HG03064 (cell line): ENCODE measurements at regions not wholly inside any gene's neighbourhood (a gene's known extent, or its start where the extent isn't known, plus 50 kb on each side); places are given as distances from the start of the nearest gene placed in this dataset.
"Not testable (repeated sequence)": the region's sequence is repeated elsewhere in the genome, so short reads cannot be mapped to it uniquely, and the experiment has no call there.

Experiments used
- ATAC-seq: cut with Tn5 transposase; IDR thresholded peaks from one replicate; pipeline ENCODE4 v1.9.1; 2021; ENCODE audit warnings: low read depth; ENCODE audit not compliant: unreplicated experiment

DNA sequence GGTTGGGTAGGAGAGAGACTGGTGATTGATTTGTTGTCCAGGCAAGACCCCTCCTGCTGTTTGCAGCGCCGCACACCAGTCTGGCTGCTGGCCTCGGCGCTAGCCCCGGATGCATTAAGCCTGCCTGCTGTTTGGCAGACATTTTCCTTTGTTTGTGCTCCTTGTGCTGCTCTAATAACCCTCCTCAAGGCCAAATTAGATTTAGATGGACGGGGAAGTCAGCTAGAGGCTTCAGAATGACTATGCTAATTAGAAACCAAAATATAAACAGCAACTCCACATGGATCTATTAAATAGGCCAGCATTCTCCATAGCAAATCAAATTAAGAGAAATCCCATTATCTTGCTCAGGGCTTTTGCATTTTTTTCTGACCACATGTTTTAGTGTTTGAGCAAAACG, 445.2 kb downstream of the SQOR start:
- ATAC-seq = no peak

DNA sequence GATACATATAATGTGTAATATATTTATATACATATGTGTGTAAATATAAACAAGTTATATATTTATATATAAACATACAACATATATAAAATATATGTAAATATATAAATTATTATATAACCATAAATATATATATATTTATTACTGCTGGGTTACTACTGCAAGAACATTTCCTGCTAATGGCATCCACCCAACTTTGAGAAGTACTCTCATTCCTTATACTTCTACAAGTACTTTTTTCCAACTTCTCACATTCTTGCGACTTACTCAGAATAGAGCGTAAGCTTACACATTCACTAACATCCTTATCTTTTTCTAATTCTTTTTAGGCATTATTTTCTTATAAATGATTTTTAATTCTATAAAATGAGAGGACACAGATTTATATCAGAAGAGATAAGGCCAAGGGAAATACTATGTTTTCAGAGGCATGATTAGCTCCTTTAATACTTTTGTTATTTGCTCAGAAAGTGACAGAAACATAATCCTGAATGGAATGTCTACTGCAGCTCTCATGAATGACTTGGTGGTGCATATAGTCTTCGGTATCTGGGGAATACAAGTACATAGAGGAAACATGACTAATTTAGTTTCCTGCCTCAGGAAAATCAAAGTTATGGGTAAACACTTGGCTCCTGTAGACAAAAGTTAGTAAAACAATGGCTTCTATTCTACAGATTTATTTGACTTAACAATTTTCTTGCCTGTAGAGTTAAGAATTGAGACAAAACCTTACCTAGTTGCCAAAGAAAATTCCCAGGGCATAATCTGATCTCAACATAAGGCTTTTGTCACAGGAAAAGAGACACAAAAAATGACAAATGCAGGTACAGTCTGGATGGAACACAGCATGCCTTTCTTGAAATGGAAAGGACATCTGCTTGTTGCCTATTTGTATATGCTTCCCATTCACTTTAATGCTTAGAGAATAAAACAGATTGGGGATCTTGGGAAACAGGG, 453.9 kb downstream of the SQOR start:
- no peak for ATAC-seq

GRCh38 chr15:46089467-46089935, 454.7 kb downstream of the SQOR start:
- no peak for ATAC-seq

DNA sequence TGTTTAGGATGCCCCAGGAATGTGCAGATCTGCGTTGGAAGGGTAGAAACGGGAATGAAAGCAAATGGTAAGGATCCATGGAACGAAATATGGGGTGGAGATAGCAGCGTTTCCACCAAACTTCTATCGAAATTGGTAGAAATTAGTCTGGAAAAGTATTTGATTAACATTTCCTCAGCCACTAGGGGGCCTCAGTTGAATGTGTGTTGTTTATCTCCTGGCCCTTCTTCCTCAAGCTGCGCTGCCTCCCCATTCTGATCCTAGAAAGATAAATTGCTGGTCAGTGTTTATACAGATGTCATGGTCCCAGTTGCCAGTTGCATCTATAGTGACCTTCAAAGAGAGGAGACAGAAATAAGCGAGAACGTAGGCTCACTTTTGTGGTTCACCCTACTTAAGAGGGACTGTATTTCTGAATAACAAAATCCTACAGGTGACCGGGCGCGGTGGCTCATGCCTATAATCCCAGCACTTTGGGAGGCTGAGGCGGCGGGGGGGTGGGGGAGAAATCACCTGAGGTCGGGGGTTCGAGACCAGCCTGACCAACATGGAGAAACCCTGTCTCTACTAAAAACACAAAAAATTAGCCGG, 457.1 kb downstream of the SQOR start:
- no peak for ATAC-seq

GRCh38 chr15:46098006-46098405, 463.2 kb downstream of the SQOR start:
- ATAC-seq = not testable (repeated sequence)

- no peak for ATAC-seq
These were observed 475.9 kb downstream of the SQOR start for GRCh38 chr15:46110755-46111154.

DNA sequence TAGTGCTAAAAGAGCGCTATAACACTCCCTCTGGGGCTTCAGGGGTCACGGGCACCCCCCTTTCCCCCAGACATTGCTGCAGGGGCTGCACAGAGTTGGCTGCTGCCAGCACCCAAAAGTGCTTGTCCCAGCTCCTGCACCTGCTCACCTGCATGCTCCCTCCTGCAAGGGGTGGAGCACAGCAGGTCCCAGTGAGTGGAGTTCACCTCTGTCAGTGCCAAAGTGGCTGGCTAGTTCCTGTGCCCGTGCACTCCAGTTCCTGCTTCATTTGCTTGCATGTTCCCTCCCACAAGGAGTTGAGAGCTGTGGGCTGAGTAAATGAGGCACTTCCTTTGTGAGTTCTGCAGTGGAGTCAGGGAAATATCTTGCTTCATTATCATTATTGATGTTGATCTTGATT, 476.9 kb downstream of the SQOR start:
- no peak for ATAC-seq

GRCh38 chr15:46117071-46117470, 482.2 kb downstream of the SQOR start:
- no peak for ATAC-seq

GRCh38 chr15:46120713-46121112, 485.9 kb downstream of the SQOR start:
- ATAC-seq = no peak

- no peak for ATAC-seq
These were observed 486.6 kb downstream of the SQOR start for GRCh38 chr15:46121441-46121840.

GRCh38 chr15:46126581-46126980, 491.8 kb downstream of the SQOR start:
- no peak for ATAC-seq

DNA sequence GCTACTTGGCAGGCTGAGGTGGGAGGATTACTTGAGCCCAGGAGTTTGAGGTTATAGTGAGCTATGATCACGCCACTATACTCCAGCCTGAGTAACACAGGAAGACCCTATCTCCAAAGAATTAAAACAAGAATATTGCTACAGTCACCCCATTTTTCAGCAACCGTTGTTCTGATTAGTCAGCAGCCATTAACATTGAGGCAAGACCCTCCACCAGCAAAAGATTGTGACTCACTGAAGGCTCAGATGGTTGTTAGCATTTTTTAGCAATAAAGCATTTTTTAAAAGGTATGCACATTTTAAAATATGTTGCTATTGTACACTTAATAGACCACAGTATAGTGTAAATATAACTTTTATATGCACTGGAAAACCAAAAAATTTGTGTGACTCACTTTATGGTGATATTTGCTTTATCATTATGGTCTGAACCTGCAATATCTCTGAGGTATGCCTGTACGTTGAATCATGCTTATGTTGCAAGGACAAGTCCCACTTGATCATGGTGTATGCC, 492.6 kb downstream of the SQOR start:
- ATAC-seq = no peak

GRCh38 chr15:46129145-46129544, 494.3 kb downstream of the SQOR start:
- no peak for ATAC-seq

DNA sequence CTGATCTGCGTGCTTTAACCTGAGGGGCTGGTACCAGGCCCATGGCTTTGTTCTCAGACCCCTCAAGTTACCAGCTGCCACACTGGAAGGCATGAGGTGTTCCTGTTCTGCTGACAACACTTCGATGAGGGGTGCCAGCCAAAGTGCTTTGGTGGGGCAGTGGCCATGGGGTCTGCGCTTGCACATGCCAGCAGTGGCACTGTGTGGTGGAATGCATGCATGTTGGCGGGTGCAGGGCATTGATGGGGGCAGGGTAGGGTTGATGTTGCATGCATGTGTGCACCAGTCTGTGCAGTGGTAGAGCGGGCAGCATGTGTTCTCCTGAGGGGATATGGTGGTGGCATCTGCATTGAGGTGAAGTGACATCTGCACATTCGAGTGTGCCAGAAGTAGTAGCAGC, 497.0 kb downstream of the SQOR start:
- ATAC-seq = no peak

GRCh38 chr15:46137443-46137842, 502.6 kb downstream of the SQOR start:
- no peak for ATAC-seq

DNA sequence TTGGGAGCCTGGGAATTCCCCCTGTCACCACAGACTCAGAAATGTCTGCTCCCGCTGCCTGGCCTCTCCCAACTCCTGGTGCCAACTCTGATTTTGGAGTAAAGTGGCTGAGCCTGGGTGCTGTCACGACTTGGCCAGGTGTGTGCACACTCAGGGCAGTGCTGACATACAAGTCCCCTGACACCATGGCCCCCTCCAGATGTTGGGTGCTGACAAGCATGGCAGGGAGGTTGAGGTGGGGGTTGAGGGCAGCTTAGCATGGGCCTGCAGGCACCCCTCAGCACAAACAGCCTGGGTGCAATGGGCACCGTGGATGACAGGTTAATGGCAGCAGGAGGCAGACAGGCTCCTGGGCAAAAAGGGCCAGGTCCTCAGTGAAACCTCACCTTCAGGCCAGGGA, 511.2 kb downstream of the SQOR start:
- no peak for ATAC-seq

GRCh38 chr15:46146915-46147314, 512.1 kb downstream of the SQOR start:
- no peak for ATAC-seq

DNA sequence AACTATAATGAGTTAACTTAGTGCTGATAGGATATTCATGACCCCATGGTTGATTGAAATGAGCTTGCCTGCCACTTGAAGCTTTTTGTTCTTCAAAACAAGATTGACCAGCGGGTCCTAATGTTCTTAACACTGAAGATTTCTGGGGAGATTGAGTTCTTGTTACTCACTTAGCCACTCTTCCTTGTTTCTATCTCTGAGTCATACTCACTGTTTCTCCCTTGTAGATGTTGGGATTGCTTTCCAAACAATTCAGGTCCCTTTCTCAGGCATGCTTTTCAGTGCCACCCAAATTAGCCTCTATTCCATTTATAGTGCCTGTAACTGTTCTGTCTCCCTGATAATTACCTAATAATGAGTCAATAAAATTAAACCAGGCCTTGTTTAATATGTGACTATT, 517.0 kb downstream of the SQOR start:
- no peak for ATAC-seq

- ATAC-seq = no peak
These were observed 531.9 kb downstream of the SQOR start for GRCh38 chr15:46166750-46167149.

- ATAC-seq = no peak
These were observed 535.5 kb downstream of the SQOR start for GRCh38 chr15:46170326-46170725.

GRCh38 chr15:46174122-46174521, 539.3 kb downstream of the SQOR start:
- no peak for ATAC-seq

DNA sequence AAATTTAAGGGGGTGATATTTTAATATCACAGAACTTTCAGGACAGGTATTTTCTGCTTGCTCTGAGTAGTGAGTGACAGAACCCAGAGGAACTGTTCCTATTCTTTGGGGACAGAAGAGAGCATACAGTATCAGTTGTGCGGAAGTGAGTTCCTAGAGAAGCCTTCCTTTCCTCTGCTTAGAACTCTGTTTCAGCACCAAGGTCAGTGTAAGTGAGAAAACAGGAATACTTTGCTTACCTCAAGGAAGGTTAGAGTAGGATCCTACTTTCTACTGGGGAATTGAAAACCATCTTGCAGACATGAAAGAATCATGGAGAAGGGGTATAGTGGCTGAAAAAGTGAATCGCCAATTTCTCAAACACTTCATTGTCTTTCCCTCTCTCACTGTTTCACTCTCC, 542.4 kb downstream of the SQOR start:
- ATAC-seq = no peak
